ENCODE measurements at regions not wholly inside any gene's neighbourhood (a gene's known extent, or its start where the extent isn't known, plus 50 kb on each side); places are given as distances from the start of the nearest gene placed in this dataset.
"Not testable (repeated sequence)": the region's sequence is repeated elsewhere in the genome, so short reads cannot be mapped to it uniquely, and the experiment has no call there.

GRCh38 chr2:180258579-180258978 is 251.5 kb upstream of the CWC22 start:
- no peak for DNase-seq (ENCODE audit: low read depth in 1 of 2, low spot score in 2 of 2)
- Histone ChIP-seq H3K4me1 (replicated peaks) (no peaks in the 10 kb centered on the region), H3K36me3 (no peaks in the 10 kb centered on the region), H3K27ac (no peak overlapping the region), H3K27me3 (replicated peaks) (no peaks in the 10 kb centered on the region), H3K9me3 (replicated peaks) (no peaks in the 10 kb centered on the region), H3K4me3 (no peak overlapping the region)

GRCh38 chr2:180258041-180258537 is 251.0 kb upstream of the CWC22 start:
- H3K4me1 ChIP-seq (replicated peaks): no peaks in the 10 kb centered on the region
- H3K27ac ChIP-seq: no peak overlapping the region
- no peak overlapping the region for H3K4me3 ChIP-seq
- no peaks in the 10 kb centered on the region for H3K9me3 ChIP-seq (replicated peaks)
- no peaks in the 10 kb centered on the region for H3K36me3 ChIP-seq
- no peaks in the 10 kb centered on the region for H3K27me3 ChIP-seq (replicated peaks)
- no peak for DNase-seq (ENCODE audit: low read depth in 1 of 2, low spot score in 2 of 2)

GRCh38 chr2:180257247-180257646 is 250.2 kb upstream of the CWC22 start:
- H3K36me3 ChIP-seq: no peaks in the 10 kb centered on the region
- H3K27ac ChIP-seq: no peak overlapping the region
- no peak overlapping the region for H3K4me3 ChIP-seq
- no peak for DNase-seq (ENCODE audit: low read depth in 1 of 2, low spot score in 2 of 2)
- H3K9me3 ChIP-seq (replicated peaks): no peaks in the 10 kb centered on the region
- no peaks in the 10 kb centered on the region for H3K4me1 ChIP-seq (replicated peaks)
- no peaks in the 10 kb centered on the region for H3K27me3 ChIP-seq (replicated peaks)

GRCh38 chr2:180255981-180256380 is 248.9 kb upstream of the CWC22 start:
- no peaks in the 10 kb centered on the region for H3K9me3 ChIP-seq (replicated peaks)
- no peak for DNase-seq (ENCODE audit: low read depth in 1 of 2, low spot score in 2 of 2)
- no peaks in the 10 kb centered on the region for H3K4me1 ChIP-seq (replicated peaks)
- H3K36me3 ChIP-seq: no peaks in the 10 kb centered on the region
- H3K4me3 ChIP-seq: no peak overlapping the region
- no peaks in the 10 kb centered on the region for H3K27me3 ChIP-seq (replicated peaks)
- no peak overlapping the region for H3K27ac ChIP-seq

GRCh38 chr2:180254872-180255271 is 247.8 kb upstream of the CWC22 start:
- Histone ChIP-seq H3K36me3 (no peaks in the 10 kb centered on the region), H3K4me1 (replicated peaks) (no peaks in the 10 kb centered on the region), H3K4me3 (no peak overlapping the region), H3K27ac (no peak overlapping the region), H3K27me3 (replicated peaks) (no peaks in the 10 kb centered on the region), H3K9me3 (replicated peaks) (no peaks in the 10 kb centered on the region)
- DNase-seq (ENCODE audit: low read depth in 1 of 2, low spot score in 2 of 2): no peak

- no peaks in the 10 kb centered on the region for H3K9me3 ChIP-seq (replicated peaks)
- H3K4me3 ChIP-seq: no peak overlapping the region
- no peaks in the 10 kb centered on the region for H3K27me3 ChIP-seq (replicated peaks)
- no peak overlapping the region for H3K27ac ChIP-seq
- H3K4me1 ChIP-seq (replicated peaks): no peaks in the 10 kb centered on the region
- no peaks in the 10 kb centered on the region for H3K36me3 ChIP-seq
- no peak for DNase-seq (ENCODE audit: low read depth in 1 of 2, low spot score in 2 of 2)
Measured at GRCh38 chr2:180247658-180248057, 240.6 kb upstream of the CWC22 start.

- H3K4me1 ChIP-seq (replicated peaks): no peaks in the 10 kb centered on the region
- no peaks in the 10 kb centered on the region for H3K9me3 ChIP-seq (replicated peaks)
- no peaks in the 10 kb centered on the region for H3K27me3 ChIP-seq (replicated peaks)
- DNase-seq (ENCODE audit: low read depth in 1 of 2, low spot score in 2 of 2): no peak
- H3K36me3 ChIP-seq: no peaks in the 10 kb centered on the region
- no peak overlapping the region for H3K4me3 ChIP-seq
- H3K27ac ChIP-seq: no peak overlapping the region
Measured at GRCh38 chr2:180246268-180246667, 239.2 kb upstream of the CWC22 start.

- H3K27me3 ChIP-seq (replicated peaks): no peaks in the 10 kb centered on the region
- H3K36me3 ChIP-seq: no peaks in the 10 kb centered on the region
- no peak overlapping the region for H3K4me3 ChIP-seq
- no peaks in the 10 kb centered on the region for H3K4me1 ChIP-seq (replicated peaks)
- no peaks in the 10 kb centered on the region for H3K9me3 ChIP-seq (replicated peaks)
- no peak overlapping the region for H3K27ac ChIP-seq
- DNase-seq (ENCODE audit: low read depth in 1 of 2, low spot score in 2 of 2): no peak
Measured at GRCh38 chr2:180240774-180241173, 233.7 kb upstream of the CWC22 start.

GRCh38 chr2:180238729-180239128 is 231.6 kb upstream of the CWC22 start:
- no peak overlapping the region for H3K4me3 ChIP-seq
- H3K27me3 ChIP-seq (replicated peaks): no peaks in the 10 kb centered on the region
- H3K4me1 ChIP-seq (replicated peaks): no peaks in the 10 kb centered on the region
- H3K27ac ChIP-seq: no peak overlapping the region
- no peak for DNase-seq (ENCODE audit: low read depth in 1 of 2, low spot score in 2 of 2)
- no peaks in the 10 kb centered on the region for H3K9me3 ChIP-seq (replicated peaks)
- no peaks in the 10 kb centered on the region for H3K36me3 ChIP-seq

- not testable (repeated sequence) for H3K9me3 ChIP-seq (replicated peaks); H3K27ac ChIP-seq; DNase-seq (ENCODE audit: low read depth in 1 of 2, low spot score in 2 of 2); H3K36me3 ChIP-seq; H3K4me3 ChIP-seq; H3K27me3 ChIP-seq (replicated peaks); H3K4me1 ChIP-seq (replicated peaks)
Measured at GRCh38 chr2:180236061-180236460, 229.0 kb upstream of the CWC22 start.

GRCh38 chr2:180235506-180235905 is 228.4 kb upstream of the CWC22 start:
- DNase-seq (ENCODE audit: low read depth in 1 of 2, low spot score in 2 of 2): not testable (repeated sequence)

GRCh38 chr2:180234991-180235390 is 227.9 kb upstream of the CWC22 start:
- H3K4me1 ChIP-seq (replicated peaks); H3K9me3 ChIP-seq (replicated peaks); H3K27me3 ChIP-seq (replicated peaks); H3K4me3 ChIP-seq; H3K36me3 ChIP-seq; H3K27ac ChIP-seq; DNase-seq (ENCODE audit: low read depth in 1 of 2, low spot score in 2 of 2): not testable (repeated sequence)

More at GRCh38 chr2:180235506-180235905, 228.4 kb upstream of the CWC22 start:
- not testable (repeated sequence) for H3K27me3 ChIP-seq (replicated peaks); H3K36me3 ChIP-seq; H3K4me1 ChIP-seq (replicated peaks); H3K9me3 ChIP-seq (replicated peaks); H3K4me3 ChIP-seq; H3K27ac ChIP-seq

GRCh38 chr2:180231015-180231414 is 223.9 kb upstream of the CWC22 start:
- no peaks in the 10 kb centered on the region for H3K4me1 ChIP-seq (replicated peaks)
- H3K27ac ChIP-seq: no peak overlapping the region
- no peaks in the 10 kb centered on the region for H3K36me3 ChIP-seq
- DNase-seq (ENCODE audit: low read depth in 1 of 2, low spot score in 2 of 2): no peak
- no peaks in the 10 kb centered on the region for H3K9me3 ChIP-seq (replicated peaks)
- H3K4me3 ChIP-seq: no peak overlapping the region
- H3K27me3 ChIP-seq (replicated peaks): no peaks in the 10 kb centered on the region

GRCh38 chr2:180227461-180227860 is 220.4 kb upstream of the CWC22 start:
- Histone ChIP-seq H3K9me3 (replicated peaks) (0 out of 2 replicates have a peak, but pooled peaks cover 2% of the 10 kb centered on the region), H3K27me3 (replicated peaks) (no peaks in the 10 kb centered on the region), H3K4me1 (replicated peaks) (no peaks in the 10 kb centered on the region), H3K27ac (no peak overlapping the region), H3K4me3 (no peak overlapping the region), H3K36me3 (no peaks in the 10 kb centered on the region)
- DNase-seq (ENCODE audit: low read depth in 1 of 2, low spot score in 2 of 2): no peak

- no peak overlapping the region for H3K27ac ChIP-seq
- no peak overlapping the region for H3K4me3 ChIP-seq
- H3K36me3 ChIP-seq: no peaks in the 10 kb centered on the region
- 0 out of 2 replicates have a peak, but pooled peaks cover 2% of the 10 kb centered on the region for H3K9me3 ChIP-seq (replicated peaks)
- H3K27me3 ChIP-seq (replicated peaks): no peaks in the 10 kb centered on the region
- no peak for DNase-seq (ENCODE audit: low read depth in 1 of 2, low spot score in 2 of 2)
- H3K4me1 ChIP-seq (replicated peaks): no peaks in the 10 kb centered on the region
Measured at GRCh38 chr2:180225118-180225517, 218.0 kb upstream of the CWC22 start.
